ENCODE measurements at regions not wholly inside any gene's neighbourhood (a gene's known extent, or its start where the extent isn't known, plus 50 kb on each side); places are given as distances from the start of the nearest gene placed in this dataset.

- TF ChIP-seq, protein P1, sequence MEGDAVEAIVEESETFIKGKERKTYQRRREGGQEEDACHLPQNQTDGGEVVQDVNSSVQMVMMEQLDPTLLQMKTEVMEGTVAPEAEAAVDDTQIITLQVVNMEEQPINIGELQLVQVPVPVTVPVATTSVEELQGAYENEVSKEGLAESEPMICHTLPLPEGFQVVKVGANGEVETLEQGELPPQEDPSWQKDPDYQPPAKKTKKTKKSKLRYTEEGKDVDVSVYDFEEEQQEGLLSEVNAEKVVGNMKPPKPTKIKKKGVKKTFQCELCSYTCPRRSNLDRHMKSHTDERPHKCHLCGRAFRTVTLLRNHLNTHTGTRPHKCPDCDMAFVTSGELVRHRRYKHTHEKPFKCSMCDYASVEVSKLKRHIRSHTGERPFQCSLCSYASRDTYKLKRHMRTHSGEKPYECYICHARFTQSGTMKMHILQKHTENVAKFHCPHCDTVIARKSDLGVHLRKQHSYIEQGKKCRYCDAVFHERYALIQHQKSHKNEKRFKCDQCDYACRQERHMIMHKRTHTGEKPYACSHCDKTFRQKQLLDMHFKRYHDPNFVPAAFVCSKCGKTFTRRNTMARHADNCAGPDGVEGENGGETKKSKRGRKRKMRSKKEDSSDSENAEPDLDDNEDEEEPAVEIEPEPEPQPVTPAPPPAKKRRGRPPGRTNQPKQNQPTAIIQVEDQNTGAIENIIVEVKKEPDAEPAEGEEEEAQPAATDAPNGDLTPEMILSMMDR (conservative IDR thresholded peaks at IDR 0.05; ENCODE audit: low read depth, low read length) = no peak
- TF ChIP-seq EZH2 (IDR thresholded peaks at IDR 0.05; ENCODE audit: low read length, unreplicated experiment) = no peak
- no peak for TF ChIP-seq EZH2phosphoT487 (IDR thresholded peaks at IDR 0.05; ENCODE audit: borderline replicate concordance, low read length)
Measured at GRCh38 chr4:152153476-152154270, 382.2 kb downstream of the FBXW7 start.

All from PC-3 (cell line).